Thyroid gland (tissue), 4 donors: ENCODE measurements at regions not wholly inside any gene's neighbourhood (a gene's known extent, or its start where the extent isn't known, plus 50 kb on each side); places are given as distances from the start of the nearest gene placed in this dataset.
"Not testable (repeated sequence)": the region's sequence is repeated elsewhere in the genome, so short reads cannot be mapped to it uniquely, and the experiment has no call there.

Experiments used
- CTCF ChIP-seq, 6 experiments: fragments of 200-600 bp in 3 of 6; fragments of 450-650 bp in 3 of 6; sonication (generic) in 3 of 6; IDR thresholded peaks; one replicate each; pipeline ENCODE4 v1.5.1; 2016 to 2019; ENCODE audit warnings: antibody characterized with exemption in 6 of 6, mild to moderate bottlenecking in 2 of 6, inconsistent platforms in 1 of 6, moderate library complexity in 1 of 6
- POLR2A ChIP-seq, 2 donors: fragments of 450-650 bp; IDR thresholded peaks; one replicate each; pipeline ENCODE4 v1.6.1; 2017; ENCODE audit warnings: antibody characterized with exemption in 2 of 2, mild to moderate bottlenecking in 2 of 2, moderate library complexity in 1 of 2

- not testable (repeated sequence) for TF ChIP-seq CTCF, POLR2A (IDR thresholded peaks at IDR 0.05)
These were observed 79.0 kb upstream of the LRPPRC start for GRCh38 chr2:44074795-44075194.
